HG02981 (cell line): ENCODE measurements at regions not wholly inside any gene's neighbourhood (a gene's known extent, or its start where the extent isn't known, plus 50 kb on each side); places are given as distances from the start of the nearest gene placed in this dataset.
A peak's percentile ranks its signal among the peaks of the same experiment; 100 is the strongest.

Experiments
- ATAC-seq: cut with Tn5 transposase; IDR thresholded peaks from one replicate; pipeline ENCODE4 v1.9.1; 2021; ENCODE audit warnings: mild to moderate bottlenecking, moderate library complexity; ENCODE audit not compliant: unreplicated experiment

DNA sequence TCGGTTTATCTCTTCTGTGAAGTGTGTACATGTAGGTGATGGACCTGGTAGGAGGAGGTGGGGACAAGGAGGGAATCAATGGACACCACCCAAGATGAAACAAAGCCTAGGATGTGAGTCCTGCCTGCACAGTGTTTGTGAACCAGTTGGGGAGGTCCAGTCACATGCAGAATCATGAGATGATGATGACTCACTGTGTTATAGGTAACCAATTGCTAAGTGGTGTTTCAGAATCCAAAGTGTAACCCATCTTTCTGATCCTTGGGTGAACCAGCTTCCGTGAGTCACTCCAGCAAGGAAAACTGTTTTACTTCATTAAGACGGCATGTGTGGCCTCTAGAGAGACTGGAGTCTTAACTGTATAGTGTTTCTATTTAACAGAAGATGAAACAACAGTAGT lies 57.9 kb upstream of the HPF1 start:
- ATAC-seq: no peak

DNA sequence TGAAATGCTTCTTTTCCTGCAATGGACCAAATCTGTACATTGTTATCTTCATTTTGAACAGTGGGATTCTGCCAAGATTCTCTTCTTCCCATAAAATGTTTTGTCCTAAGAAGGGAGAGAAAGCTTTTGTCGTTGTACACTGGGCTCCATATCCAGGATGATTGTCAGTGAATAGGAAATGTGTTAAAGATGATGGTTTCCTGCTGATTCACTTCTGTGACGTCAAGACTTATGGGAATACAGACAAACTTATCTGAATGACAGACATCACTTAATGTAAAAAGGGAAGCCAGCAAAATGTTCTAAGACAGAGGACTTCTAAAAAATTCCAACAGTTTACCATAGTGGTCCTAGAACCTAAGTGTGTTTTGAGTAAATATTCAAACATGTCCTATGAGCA lies 53.7 kb upstream of the HPF1 start:
- no peak for ATAC-seq

DNA sequence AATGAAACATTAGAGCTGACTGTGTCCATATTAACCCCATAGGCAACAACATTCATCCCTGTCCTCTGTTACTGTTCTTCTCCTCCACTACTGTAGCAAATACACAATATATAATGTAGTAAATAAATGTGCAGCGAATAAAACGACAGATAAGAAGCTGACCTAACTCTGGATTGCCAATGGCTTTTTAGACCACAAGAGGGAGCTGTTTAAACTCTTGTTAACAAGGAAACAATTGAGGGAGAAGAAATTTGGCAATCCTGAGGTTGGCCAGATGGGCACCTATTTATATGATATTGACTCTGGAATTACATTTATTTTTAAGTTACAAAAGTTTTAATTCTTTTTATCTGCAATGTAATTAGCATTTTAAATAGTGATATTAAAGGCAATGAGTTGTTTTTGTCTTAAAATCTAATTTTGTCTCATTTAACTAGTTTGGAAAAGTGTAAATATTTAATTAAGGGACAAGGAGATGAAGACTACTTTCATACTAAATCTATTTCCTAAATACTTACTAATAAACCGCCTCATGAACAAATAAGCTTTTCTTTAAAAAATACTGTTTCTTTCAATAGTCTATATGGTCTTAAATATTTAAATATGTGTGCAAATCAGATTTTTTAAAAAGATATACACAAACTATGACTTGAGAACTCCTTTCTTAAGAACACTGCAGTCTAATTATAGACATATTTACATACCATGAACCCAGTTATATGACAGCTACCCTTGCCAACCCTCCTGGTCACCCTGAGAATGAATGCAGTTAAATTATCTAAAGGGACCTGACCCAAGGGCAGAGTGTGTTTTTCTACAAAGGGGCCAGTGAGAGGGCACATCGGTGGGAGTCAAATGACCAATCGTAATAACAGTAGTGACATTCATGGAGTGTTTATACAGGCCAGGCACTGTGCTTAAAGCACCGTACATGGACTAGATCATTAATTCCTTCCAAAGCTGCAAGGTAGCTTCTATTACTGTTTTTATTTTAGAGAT lies 52.9 kb upstream of the HPF1 start:
- ATAC-seq: peak; percentile 57

DNA sequence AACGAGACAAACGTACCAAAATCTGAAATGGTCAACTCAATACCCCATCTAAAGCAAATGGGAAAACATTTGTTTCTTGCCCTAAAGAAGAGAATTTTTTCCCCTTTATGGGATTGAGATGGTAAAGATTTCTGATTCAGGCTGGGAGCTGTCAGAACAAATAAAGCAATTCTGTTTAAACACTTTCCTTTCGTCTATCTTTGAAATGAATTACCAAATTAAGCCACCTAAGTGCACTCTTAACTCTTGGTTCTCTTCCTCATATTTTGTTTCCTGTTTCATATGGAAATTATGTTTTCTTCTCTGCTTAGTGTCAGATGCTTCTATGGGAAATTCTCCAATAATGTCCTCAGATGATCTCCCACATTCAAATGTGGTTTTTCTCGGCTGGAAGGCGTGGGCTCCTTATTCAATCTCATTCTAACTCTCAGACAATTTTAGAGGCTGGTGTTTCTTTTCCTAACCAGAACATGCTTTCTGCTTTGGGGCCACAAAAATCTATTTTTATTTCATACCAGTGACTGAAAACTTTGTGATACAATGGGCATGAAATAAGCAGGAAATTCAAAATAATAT lies 50.3 kb upstream of the HPF1 start:
- no peak for ATAC-seq
